ENCODE measurements at regions not wholly inside any gene's neighbourhood (a gene's known extent, or its start where the extent isn't known, plus 50 kb on each side); places are given as distances from the start of the nearest gene placed in this dataset.

DNA sequence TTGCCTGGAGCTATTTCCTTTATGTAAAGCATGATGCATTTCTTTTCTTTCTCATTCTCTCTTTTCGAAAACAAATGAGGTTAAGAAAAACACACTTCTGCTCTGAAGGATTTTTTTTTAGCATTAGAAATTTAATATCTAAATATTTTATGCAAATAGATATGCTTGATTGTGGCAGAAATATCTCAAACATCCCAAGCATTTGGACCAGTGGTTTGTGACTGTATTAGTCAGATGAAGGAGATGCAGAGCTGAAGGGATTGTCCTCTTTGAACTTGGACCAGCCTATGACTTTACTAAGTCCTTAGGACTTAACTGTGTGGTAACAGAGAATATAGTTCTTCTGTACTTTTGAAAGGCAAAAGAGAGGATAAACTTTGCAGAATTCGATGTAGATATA lies 335.9 kb upstream of the NT5C1B start:
- ATAC-seq (no peak), DNase-seq (no peak)
- no peaks in the 10 kb centered on the region for H3K36me3 ChIP-seq
- H3K4me3 ChIP-seq, result no peak overlapping the region
- TF ChIP-seq POLR2A (IDR thresholded peaks at IDR 0.05), result no peak
- TF ChIP-seq, protein P1, sequence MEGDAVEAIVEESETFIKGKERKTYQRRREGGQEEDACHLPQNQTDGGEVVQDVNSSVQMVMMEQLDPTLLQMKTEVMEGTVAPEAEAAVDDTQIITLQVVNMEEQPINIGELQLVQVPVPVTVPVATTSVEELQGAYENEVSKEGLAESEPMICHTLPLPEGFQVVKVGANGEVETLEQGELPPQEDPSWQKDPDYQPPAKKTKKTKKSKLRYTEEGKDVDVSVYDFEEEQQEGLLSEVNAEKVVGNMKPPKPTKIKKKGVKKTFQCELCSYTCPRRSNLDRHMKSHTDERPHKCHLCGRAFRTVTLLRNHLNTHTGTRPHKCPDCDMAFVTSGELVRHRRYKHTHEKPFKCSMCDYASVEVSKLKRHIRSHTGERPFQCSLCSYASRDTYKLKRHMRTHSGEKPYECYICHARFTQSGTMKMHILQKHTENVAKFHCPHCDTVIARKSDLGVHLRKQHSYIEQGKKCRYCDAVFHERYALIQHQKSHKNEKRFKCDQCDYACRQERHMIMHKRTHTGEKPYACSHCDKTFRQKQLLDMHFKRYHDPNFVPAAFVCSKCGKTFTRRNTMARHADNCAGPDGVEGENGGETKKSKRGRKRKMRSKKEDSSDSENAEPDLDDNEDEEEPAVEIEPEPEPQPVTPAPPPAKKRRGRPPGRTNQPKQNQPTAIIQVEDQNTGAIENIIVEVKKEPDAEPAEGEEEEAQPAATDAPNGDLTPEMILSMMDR (IDR thresholded peaks at IDR 0.05), result no peak
- H3K27ac ChIP-seq, result no peak overlapping the region
- intact Hi-C loops (cut with DNase I), result no loop called here
- peaks cover 0 to 20% (median 8%) of the 10 kb centered on the region in 4 donors for H3K4me1 ChIP-seq
- no peaks in the 10 kb centered on the region for H3K9me3 ChIP-seq
- 68% methylated on average over 2 of the region's 2 CpGs for WGBS (ENCODE audit: insufficient coverage, low coverage, low lambda C conversion rate, missing lambda C conversion rate)
- H3K27me3 ChIP-seq, result no peaks in the 10 kb centered on the region

DNA sequence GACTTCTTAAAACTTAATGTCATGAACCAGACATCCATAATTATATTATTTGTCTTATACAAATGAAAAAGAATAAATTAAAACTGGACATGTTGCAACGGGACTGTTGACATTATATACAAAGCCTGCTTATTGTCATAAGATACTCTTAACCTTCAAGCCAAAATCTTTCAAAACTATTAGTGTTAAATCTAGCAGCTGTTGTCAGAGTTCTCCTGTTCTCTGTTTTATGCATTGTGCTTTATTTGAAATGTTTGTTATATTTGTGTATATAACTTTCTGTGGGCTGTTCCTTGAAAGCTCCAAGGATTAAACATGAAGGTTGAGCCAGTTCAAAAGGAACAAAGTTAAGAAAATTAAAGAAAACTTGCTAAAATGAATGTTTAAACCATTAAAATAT lies 335.5 kb upstream of the NT5C1B start:
- ATAC-seq (no peak), DNase-seq (no peak)
- Histone ChIP-seq H3K4me3 (no peak overlapping the region), H3K4me1 (peaks cover 0 to 20% (median 8%) of the 10 kb centered on the region in 4 donors), H3K36me3 (no peaks in the 10 kb centered on the region), H3K9me3 (no peaks in the 10 kb centered on the region), H3K27ac (no peak overlapping the region), H3K27me3 (no peaks in the 10 kb centered on the region)
- intact Hi-C loops (cut with DNase I), result no loop called here
- 71% methylated on average over 1 of the region's 1 CpG for WGBS (ENCODE audit: insufficient coverage, low coverage, low lambda C conversion rate, missing lambda C conversion rate)
- no peak for TF ChIP-seq POLR2A (IDR thresholded peaks at IDR 0.05)
- TF ChIP-seq, protein P1 (IDR thresholded peaks at IDR 0.05), result no peak

DNA sequence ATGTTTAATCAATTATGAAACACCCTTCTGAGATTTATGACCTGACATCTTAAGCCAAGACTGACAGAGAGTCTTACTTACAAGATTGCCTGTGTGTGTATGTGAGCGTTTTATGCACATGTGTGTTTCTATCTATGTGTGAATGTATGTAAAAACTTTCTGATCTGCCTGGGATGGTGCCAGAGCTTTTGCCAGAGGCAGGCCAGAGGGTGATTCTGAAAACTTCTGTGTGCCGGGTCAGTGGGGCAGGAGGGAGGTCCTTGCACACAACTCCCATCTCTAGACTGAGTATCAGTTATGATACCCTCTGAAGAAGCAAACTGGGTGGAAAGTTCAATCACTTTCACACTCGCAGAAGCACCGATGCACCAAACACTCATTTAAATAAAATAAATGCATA lies 335.0 kb upstream of the NT5C1B start:
- TF ChIP-seq, protein P1 (IDR thresholded peaks at IDR 0.05), result no peak
- TF ChIP-seq POLR2A (IDR thresholded peaks at IDR 0.05), result no peak
- H3K4me1 ChIP-seq, result peaks cover 0 to 20% (median 8%) of the 10 kb centered on the region in 4 donors
- H3K9me3 ChIP-seq, result no peaks in the 10 kb centered on the region
- intact Hi-C loops (cut with DNase I), result no loop called here
- WGBS (ENCODE audit: insufficient coverage, low coverage, low lambda C conversion rate, missing lambda C conversion rate), result 74% methylated on average over 3 of the region's 4 CpGs
- H3K27ac ChIP-seq, result no peak overlapping the region
- DNase-seq, result no peak
- no peak for ATAC-seq
- H3K36me3 ChIP-seq, result no peaks in the 10 kb centered on the region
- no peak overlapping the region for H3K4me3 ChIP-seq
- H3K27me3 ChIP-seq, result no peaks in the 10 kb centered on the region

DNA sequence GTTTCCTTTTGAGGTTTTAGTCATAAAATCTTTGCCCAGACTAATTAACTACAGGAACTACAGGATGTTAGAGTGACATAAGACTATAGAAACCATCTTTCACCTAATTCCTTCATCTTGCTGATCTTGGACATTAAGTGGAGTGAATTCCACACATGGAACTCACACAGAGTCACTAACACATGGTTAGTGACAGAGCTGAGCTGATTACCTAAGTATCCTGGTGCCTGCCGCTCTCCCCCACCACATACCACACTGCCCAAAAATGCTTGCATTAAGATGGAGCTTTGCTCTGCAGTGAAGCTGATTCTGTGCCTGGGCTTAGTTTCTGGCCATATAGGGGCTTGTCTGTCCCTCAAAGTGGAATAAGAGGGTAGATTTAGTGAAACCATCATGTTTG lies 332.9 kb upstream of the NT5C1B start:
- WGBS (ENCODE audit: insufficient coverage, low coverage, low lambda C conversion rate, missing lambda C conversion rate), result no CpG with 5 or more reads among the region's 1 CpG
- H3K27me3 ChIP-seq, result no peaks in the 10 kb centered on the region
- no peak overlapping the region for H3K4me3 ChIP-seq
- no peaks in the 10 kb centered on the region for H3K36me3 ChIP-seq
- no peak for DNase-seq
- no peak for TF ChIP-seq POLR2A (IDR thresholded peaks at IDR 0.05)
- TF ChIP-seq, protein P1 (IDR thresholded peaks at IDR 0.05), result no peak
- H3K9me3 ChIP-seq, result no peaks in the 10 kb centered on the region
- intact Hi-C loops (cut with DNase I), result no loop called here
- no peak overlapping the region for H3K27ac ChIP-seq
- ATAC-seq, result no peak
- H3K4me1 ChIP-seq, result peaks cover 0 to 10% (median 4%) of the 10 kb centered on the region in 4 donors

DNA sequence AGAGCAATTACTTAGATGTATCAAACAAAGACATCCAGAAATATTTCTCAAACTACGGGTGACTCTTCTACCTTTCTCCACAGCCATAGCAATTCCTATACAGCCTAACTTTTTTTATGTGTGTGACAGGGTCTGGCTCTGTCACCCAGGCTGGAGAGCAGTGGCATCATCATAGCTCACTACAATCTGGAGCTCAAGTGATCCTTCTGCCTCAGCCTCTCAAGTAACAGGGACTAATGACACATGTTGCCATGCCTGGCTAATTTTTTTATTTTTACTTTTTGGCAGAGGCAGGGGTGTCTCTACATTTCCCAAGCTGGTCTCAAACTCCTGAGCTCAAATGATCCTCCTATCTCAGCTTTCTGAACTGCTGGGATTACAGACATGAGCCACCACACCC lies 328.9 kb upstream of the NT5C1B start:
- Histone ChIP-seq H3K27ac (no peak overlapping the region), H3K4me1 (no peaks in the 10 kb centered on the region), H3K27me3 (no peaks in the 10 kb centered on the region), H3K9me3 (no peaks in the 10 kb centered on the region), H3K36me3 (no peaks in the 10 kb centered on the region), H3K4me3 (no peak overlapping the region)
- ATAC-seq (no peak), DNase-seq (no peak)
- intact Hi-C loops (cut with DNase I), result no loop called here
- 27% methylated on average over 1 of the region's 1 CpG for WGBS (ENCODE audit: insufficient coverage, low coverage, low lambda C conversion rate, missing lambda C conversion rate)
- TF ChIP-seq, protein P1 (IDR thresholded peaks at IDR 0.05), result no peak
- no peak for TF ChIP-seq POLR2A (IDR thresholded peaks at IDR 0.05)
